ENCODE measurements at regions not wholly inside any gene's neighbourhood (a gene's known extent, or its start where the extent isn't known, plus 50 kb on each side); places are given as distances from the start of the nearest gene placed in this dataset.

GRCh38 chr22:47327241-47327640 lies 564.8 kb downstream of the TBC1D22A start:
- WGBS, 5 donors = 87 to 93% (median 90%) methylated on average over 6 of the region's 6 CpGs
- no peak for DNase-seq
- Histone ChIP-seq H3K4me1 (no peaks in the 10 kb centered on the region), H3K4me3 (no peak overlapping the region), H3K27ac (no peak overlapping the region), H3K9me3 (peaks cover 0 to 9% (median 4%) of the 10 kb centered on the region in 4 donors), H3K27me3 (peaks cover 0 to 57% (median 0%) of the 10 kb centered on the region in 3 donors), H3K36me3 (no peaks in the 10 kb centered on the region)
- intact Hi-C loops (cut with DNase I; ENCODE audit: low total_unique reads) = no loop called here
- TF ChIP-seq EP300 (IDR thresholded peaks at IDR 0.05) (no peak), POLR2AphosphoS5 (IDR thresholded peaks at IDR 0.05) (no peak), POLR2A (IDR thresholded peaks at IDR 0.05) (no peak), CTCF (IDR thresholded peaks at IDR 0.05) (no peak)

DNA sequence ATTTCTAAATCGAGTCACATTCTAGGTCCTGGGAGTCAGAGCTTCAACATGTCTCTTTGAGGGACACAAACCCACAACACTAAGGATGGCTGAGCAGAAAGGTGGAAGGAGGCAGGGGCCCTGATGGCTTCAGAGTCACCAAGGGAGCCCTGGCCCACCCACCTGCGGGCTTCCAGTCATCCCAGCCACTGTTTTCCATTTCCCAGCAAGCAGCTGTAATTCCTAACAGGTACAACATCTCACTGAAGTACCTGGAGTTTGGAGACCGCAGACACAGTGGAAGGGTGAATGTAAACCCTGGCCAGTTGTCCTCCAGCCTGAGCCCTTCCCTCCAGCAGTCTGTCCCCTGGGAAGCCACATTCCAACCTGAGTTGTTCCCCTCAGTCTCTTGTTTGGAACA lies 562.8 kb downstream of the TBC1D22A start:
- Histone ChIP-seq H3K27ac (no peak overlapping the region), H3K27me3 (peaks cover 0 to 38% (median 0%) of the 10 kb centered on the region in 3 donors), H3K36me3 (no peaks in the 10 kb centered on the region), H3K9me3 (peaks cover 2 to 29% (median 24%) of the 10 kb centered on the region in 4 donors), H3K4me3 (no peak overlapping the region), H3K4me1 (no peaks in the 10 kb centered on the region)
- no peak for DNase-seq
- intact Hi-C loops (cut with DNase I; ENCODE audit: low total_unique reads) = no loop called here
- WGBS, 5 donors = 77 to 91% (median 84%) methylated on average over 2 to 3 of the region's 3 CpGs
- TF ChIP-seq POLR2AphosphoS5 (IDR thresholded peaks at IDR 0.05) (no peak), CTCF (IDR thresholded peaks at IDR 0.05) (no peak)

DNA sequence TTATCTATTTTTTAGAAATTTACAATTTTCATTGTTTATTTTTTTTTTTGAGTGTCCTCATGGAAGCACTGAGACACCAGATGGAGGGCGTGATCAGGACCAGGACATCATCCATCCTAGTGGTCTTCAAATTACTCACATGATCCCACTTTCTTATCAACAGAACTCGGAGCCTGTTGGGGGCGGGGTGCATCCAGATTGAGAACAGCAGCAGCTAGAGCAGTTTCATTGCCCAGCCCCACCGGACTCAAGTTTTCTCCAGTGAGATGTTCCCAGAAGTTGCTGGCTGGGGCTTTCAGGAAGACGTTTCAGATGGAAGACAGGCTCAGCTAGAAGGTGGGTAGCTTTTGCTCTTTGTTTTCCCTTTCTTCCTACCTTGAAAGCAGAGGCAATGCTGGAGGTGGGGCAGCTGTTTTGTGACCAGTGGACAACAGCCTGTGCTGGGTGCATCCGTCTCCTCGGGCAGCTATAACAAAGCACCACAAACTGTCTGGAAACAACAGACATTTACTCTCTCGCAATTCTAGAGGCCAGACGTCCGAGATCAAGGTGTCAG lies 562.1 kb downstream of the TBC1D22A start:
- WGBS, 5 donors = 61 to 72% (median 63%) methylated on average over 10 of the region's 10 CpGs
- Histone ChIP-seq H3K27me3 (peaks cover 0 to 36% (median 0%) of the 10 kb centered on the region in 3 donors), H3K4me3 (no peak overlapping the region), H3K4me1 (no peaks in the 10 kb centered on the region), H3K36me3 (no peaks in the 10 kb centered on the region), H3K9me3 (peaks cover 2 to 36% (median 29%) of the 10 kb centered on the region in 4 donors), H3K27ac (no peak overlapping the region)
- intact Hi-C loops (cut with DNase I; ENCODE audit: low total_unique reads) = no loop called here
- DNase-seq = no peak
- TF ChIP-seq EP300 (IDR thresholded peaks at IDR 0.05) (no peak), POLR2A (IDR thresholded peaks at IDR 0.05) (no peak), POLR2AphosphoS5 (IDR thresholded peaks at IDR 0.05) (no peak), CTCF (IDR thresholded peaks at IDR 0.05) (no peak)

- Histone ChIP-seq H3K27me3 (peaks cover 0 to 39% (median 0%) of the 10 kb centered on the region in 3 donors), H3K9me3 (peaks cover 2 to 36% (median 29%) of the 10 kb centered on the region in 4 donors), H3K4me3 (no peak overlapping the region), H3K36me3 (no peaks in the 10 kb centered on the region), H3K4me1 (no peaks in the 10 kb centered on the region), H3K27ac (no peak overlapping the region)
- intact Hi-C loops (cut with DNase I; ENCODE audit: low total_unique reads) = no loop called here
- no peak for TF ChIP-seq EP300 (IDR thresholded peaks at IDR 0.05)
- TF ChIP-seq POLR2AphosphoS5 (IDR thresholded peaks at IDR 0.05) = no peak
- TF ChIP-seq CTCF (IDR thresholded peaks at IDR 0.05) = no peak
- no peak for TF ChIP-seq POLR2A (IDR thresholded peaks at IDR 0.05)
- WGBS, 5 donors = 77 to 86% (median 81%) methylated on average over 6 of the region's 6 CpGs
- no peak for DNase-seq
Observed at GRCh38 chr22:47323518-47323917, 561.1 kb downstream of the TBC1D22A start.
